IPS DF 6.9 (cell line): ENCODE measurements at regions not wholly inside any gene's neighbourhood (a gene's known extent, or its start where the extent isn't known, plus 50 kb on each side); places are given as distances from the start of the nearest gene placed in this dataset.

Experiments used
- DNase-seq: peaks from one replicate; pipeline ENCODE4 v3.0.0-alpha.2; 2013; ENCODE audit warnings: low read depth, low spot score
- H3K27ac ChIP-seq: one replicate; pipeline ENCODE4 v1.5.1; 2013; ENCODE audit warnings: low read length, control low read depth
- H3K27me3 ChIP-seq: 2 replicates; pipeline ENCODE4 v1.6.1; 2013; ENCODE audit warnings: mild to moderate bottlenecking, low read length; ENCODE audit not compliant: control insufficient read depth, insufficient read depth
- H3K36me3 ChIP-seq: 2 replicates; pipeline ENCODE4 v1.6.1; 2013; ENCODE audit warnings: low read length; ENCODE audit not compliant: control insufficient read depth, insufficient read depth
- H3K4me1 ChIP-seq: 2 replicates; pipeline ENCODE4 v1.6.1; 2013; ENCODE audit warnings: low read length; ENCODE audit not compliant: control insufficient read depth, insufficient read depth
- H3K4me3 ChIP-seq: 2 replicates; pipeline ENCODE4 v1.5.1; 2013; ENCODE audit warnings: mild to moderate bottlenecking, low read length
- H3K9me3 ChIP-seq: 2 replicates; pipeline ENCODE4 v1.6.1; 2013; ENCODE audit warnings: low read length, inconsistent platforms; ENCODE audit not compliant: control insufficient read depth, insufficient read depth
- WGBS: extraction: QIAGEN DNeasy Blood & Tissue Kit; methylation state at CpG from one replicate; pipeline ENCODE4 v1.1.7; 2013; ENCODE audit warnings: mixed read lengths, missing lambda C conversion rate; ENCODE audit not compliant: insufficient read length, insufficient coverage; 5-methylcytosine and 5-hydroxymethylcytosine counted together

GRCh38 chrX:11836284-11836683 lies 78.2 kb downstream of the MSL3 start:
- no peak overlapping the region for H3K4me3 ChIP-seq
- no peak for DNase-seq
- no peaks in the 10 kb centered on the region for H3K27me3 ChIP-seq
- H3K36me3 ChIP-seq = no peaks in the 10 kb centered on the region
- H3K27ac ChIP-seq = no peak overlapping the region
- no peaks in the 10 kb centered on the region for H3K4me1 ChIP-seq
- no peaks in the 10 kb centered on the region for H3K9me3 ChIP-seq

- no peaks in the 10 kb centered on the region for H3K4me1 ChIP-seq
- no peaks in the 10 kb centered on the region for H3K9me3 ChIP-seq
- no peaks in the 10 kb centered on the region for H3K36me3 ChIP-seq
- WGBS = no CpG with 5 or more reads among the region's 3 CpGs
- H3K4me3 ChIP-seq = no peak overlapping the region
- no peak overlapping the region for H3K27ac ChIP-seq
- DNase-seq = no peak
- H3K27me3 ChIP-seq = no peaks in the 10 kb centered on the region
Observed at GRCh38 chrX:11837437-11837836, 79.4 kb downstream of the MSL3 start.

- Histone ChIP-seq H3K4me1 (no peaks in the 10 kb centered on the region), H3K27ac (no peak overlapping the region), H3K36me3 (no peaks in the 10 kb centered on the region), H3K9me3 (no peaks in the 10 kb centered on the region), H3K27me3 (no peaks in the 10 kb centered on the region), H3K4me3 (no peak overlapping the region)
- no peak for DNase-seq
- WGBS = no CpG with 5 or more reads among the region's 2 CpGs
Observed at GRCh38 chrX:11864171-11864570, 106.1 kb downstream of the MSL3 start.

- DNase-seq = no peak
- no peaks in the 10 kb centered on the region for H3K27me3 ChIP-seq
- H3K4me1 ChIP-seq = no peaks in the 10 kb centered on the region
- no peaks in the 10 kb centered on the region for H3K9me3 ChIP-seq
- no peaks in the 10 kb centered on the region for H3K36me3 ChIP-seq
- no peak overlapping the region for H3K4me3 ChIP-seq
- no peak overlapping the region for H3K27ac ChIP-seq
- WGBS = no CpG with 5 or more reads among the region's 7 CpGs
Observed at GRCh38 chrX:11867610-11868345, 109.7 kb downstream of the MSL3 start.

GRCh38 chrX:11870789-11871188 lies 112.8 kb downstream of the MSL3 start:
- no peaks in the 10 kb centered on the region for H3K36me3 ChIP-seq
- no peak overlapping the region for H3K27ac ChIP-seq
- no peak for DNase-seq
- no CpG with 5 or more reads among the region's 2 CpGs for WGBS
- no peaks in the 10 kb centered on the region for H3K4me1 ChIP-seq
- H3K27me3 ChIP-seq = no peaks in the 10 kb centered on the region
- H3K4me3 ChIP-seq = no peak overlapping the region
- H3K9me3 ChIP-seq = no peaks in the 10 kb centered on the region

GRCh38 chrX:11881485-11882170 lies 123.6 kb downstream of the MSL3 start:
- no CpG with 5 or more reads among the region's 4 CpGs for WGBS
- Histone ChIP-seq H3K27ac (no peak overlapping the region), H3K4me1 (no peaks in the 10 kb centered on the region), H3K36me3 (no peaks in the 10 kb centered on the region), H3K4me3 (no peak overlapping the region), H3K9me3 (no peaks in the 10 kb centered on the region), H3K27me3 (no peaks in the 10 kb centered on the region)
- no peak for DNase-seq

GRCh38 chrX:11886745-11887144 lies 128.7 kb downstream of the MSL3 start:
- Histone ChIP-seq H3K27ac (no peak overlapping the region), H3K4me1 (no peaks in the 10 kb centered on the region), H3K4me3 (no peak overlapping the region), H3K27me3 (no peaks in the 10 kb centered on the region), H3K36me3 (no peaks in the 10 kb centered on the region), H3K9me3 (no peaks in the 10 kb centered on the region)
- DNase-seq = no peak
- WGBS = no CpG with 5 or more reads among the region's 1 CpG

GRCh38 chrX:11887175-11887574 lies 129.1 kb downstream of the MSL3 start:
- no CpG with 5 or more reads among the region's 2 CpGs for WGBS
- Histone ChIP-seq H3K27ac (no peak overlapping the region), H3K4me1 (no peaks in the 10 kb centered on the region), H3K4me3 (no peak overlapping the region), H3K36me3 (no peaks in the 10 kb centered on the region), H3K27me3 (no peaks in the 10 kb centered on the region), H3K9me3 (no peaks in the 10 kb centered on the region)
- no peak for DNase-seq

- no peaks in the 10 kb centered on the region for H3K9me3 ChIP-seq
- no peaks in the 10 kb centered on the region for H3K36me3 ChIP-seq
- H3K4me1 ChIP-seq = no peaks in the 10 kb centered on the region
- no peaks in the 10 kb centered on the region for H3K27me3 ChIP-seq
- no peak overlapping the region for H3K27ac ChIP-seq
- DNase-seq = no peak
- H3K4me3 ChIP-seq = no peak overlapping the region
Observed at GRCh38 chrX:11888421-11888820, 130.4 kb downstream of the MSL3 start.

- H3K4me3 ChIP-seq = no peak overlapping the region
- H3K4me1 ChIP-seq = no peaks in the 10 kb centered on the region
- H3K27me3 ChIP-seq = no peaks in the 10 kb centered on the region
- DNase-seq = no peak
- H3K9me3 ChIP-seq = no peaks in the 10 kb centered on the region
- no peaks in the 10 kb centered on the region for H3K36me3 ChIP-seq
- H3K27ac ChIP-seq = no peak overlapping the region
Observed at GRCh38 chrX:11889791-11890190, 131.8 kb downstream of the MSL3 start.
